GM12892 (cell line): ENCODE measurements at regions not wholly inside any gene's neighbourhood (a gene's known extent, or its start where the extent isn't known, plus 50 kb on each side); places are given as distances from the start of the nearest gene placed in this dataset.

Experiments
- POLR2A ChIP-seq: IDR thresholded peaks from 2 replicates; pipeline ENCODE4 v1.6.1; 2011; ENCODE audit warnings: low read depth, low read length, control low read depth
- POLR2AphosphoS5 ChIP-seq: IDR thresholded peaks from 2 replicates; pipeline ENCODE4 v1.6.1; 2011; ENCODE audit warnings: low read depth, low read length, control low read depth
- TAF1 ChIP-seq: IDR thresholded peaks from 2 replicates; pipeline ENCODE4 v1.6.1; 2011; ENCODE audit warnings: low read depth, mild to moderate bottlenecking, control low read depth, low read length, borderline replicate concordance

GRCh38 chr12:113625499-113625898 lies 153.8 kb upstream of the LHX5 start:
- TF ChIP-seq POLR2A, result no peak
- no peak for TF ChIP-seq POLR2AphosphoS5
- TF ChIP-seq TAF1, result no peak
